ENCODE measurements at regions not wholly inside any gene's neighbourhood (a gene's known extent, or its start where the extent isn't known, plus 50 kb on each side); places are given as distances from the start of the nearest gene placed in this dataset.

- TF ChIP-seq CTCF (IDR thresholded peaks at IDR 0.05) (no peak), POLR2A (IDR thresholded peaks at IDR 0.05) (no peak)
Observed at GRCh38 chr12:67014642-67015041, 254.5 kb upstream of the CAND1 start.

Data from Peyer's patch (tissue), 4 donors.